ENCODE measurements at regions not wholly inside any gene's neighbourhood (a gene's known extent, or its start where the extent isn't known, plus 50 kb on each side); places are given as distances from the start of the nearest gene placed in this dataset.

DNA sequence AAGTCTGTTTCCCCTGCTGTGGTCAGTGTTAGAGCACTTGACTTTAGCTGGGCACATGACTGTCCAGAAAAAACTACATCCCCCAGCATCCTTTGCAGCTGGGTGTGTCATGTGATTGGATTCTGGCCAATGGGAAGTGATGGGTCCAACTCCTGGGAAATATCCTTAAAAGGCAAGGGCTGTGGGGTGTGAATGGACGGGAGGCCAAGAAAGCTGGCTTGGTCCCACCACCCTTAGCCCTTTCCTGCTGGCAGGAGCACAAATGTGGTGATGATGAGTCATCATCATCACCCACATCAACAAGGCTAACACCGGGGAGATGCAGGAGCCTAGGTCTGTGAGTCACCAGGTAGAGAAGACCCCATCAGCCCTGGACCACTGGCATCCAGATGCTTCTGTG is 341.7 kb downstream of the C16orf95 start:
- DNase-seq (ENCODE audit: low read depth, low spot score): no peak
- RAD21 ChIA-PET (ENCODE audit: unreplicated experiment): no interaction called here
- no peak overlapping the region for H3K4me2 ChIP-seq (ENCODE audit: control insufficient read depth, insufficient read depth)
- no peaks in the 10 kb centered on the region for H3K4me1 ChIP-seq (ENCODE audit: control insufficient read depth, insufficient read depth, low read length)
- no peaks in the 10 kb centered on the region for H4K20me1 ChIP-seq (ENCODE audit: control insufficient read depth, insufficient read depth)
- POLR2A ChIA-PET: no interaction called here
- H3K4me3 ChIP-seq: no peak overlapping the region
- H3K27ac ChIP-seq (ENCODE audit: control insufficient read depth, insufficient read depth): no peak overlapping the region
- H3K79me2 ChIP-seq (ENCODE audit: control insufficient read depth, insufficient read depth, low read length): no peaks in the 10 kb centered on the region
- CTCF ChIA-PET: no interaction called here
- no TSS peak for BruUV-seq (replicated peaks)
- SMC1A ChIA-PET (ENCODE audit: uncharacterized antibody, unreplicated experiment): no interaction called here
- intact Hi-C loops (cut with micrococcal nuclease; ENCODE audit: unreplicated experiment): no loop called here
- in situ Hi-C loops (cut with MboI): no loop called here
- no peaks in the 10 kb centered on the region for H3K9me3 ChIP-seq (replicated peaks; ENCODE audit: control insufficient read depth, insufficient read depth, low read length)
- FAIRE-seq: no peak
- no peak overlapping the region for H2AFZ ChIP-seq (ENCODE audit: control insufficient read depth, low read depth, low read length)
- no peaks in the 10 kb centered on the region for H3K27me3 ChIP-seq (replicated peaks in 1 of 2; ENCODE audit: control insufficient read depth in 2 of 2, insufficient read depth in 2 of 2, low read length in 1 of 2)
- 23% methylated on average over 2 of the region's 2 CpGs for WGBS (ENCODE audit: insufficient coverage, insufficient replicate concordance, low lambda C conversion rate, missing lambda C conversion rate)
- no peak overlapping the region for H3K9ac ChIP-seq (ENCODE audit: control insufficient read depth, insufficient read depth, low read length)
- no peak for ATAC-seq
- no peaks in the 10 kb centered on the region for H3K36me3 ChIP-seq (ENCODE audit: control insufficient read depth in 2 of 2, insufficient read depth in 2 of 2, low read length in 1 of 2)
- TF ChIP-seq JUND (IDR thresholded peaks at IDR 0.05; ENCODE audit: low read depth, low read length) (no peak), ZNF384 (IDR thresholded peaks at IDR 0.05; ENCODE audit: borderline replicate concordance, low read depth, low read length) (no peak), SP1 (IDR thresholded peaks at IDR 0.05; ENCODE audit: low read depth, low read length) (no peak), NFYB (IDR thresholded peaks at IDR 0.05; ENCODE audit: insufficient read depth, low read depth, low read length) (peak; percentile 92), PAX8 (IDR thresholded peaks at IDR 0.05) (no peak), CHD2 (IDR thresholded peaks at IDR 0.05; ENCODE audit: borderline replicate concordance, low read depth, low read length) (no peak), ESRRA (IDR thresholded peaks at IDR 0.05; ENCODE audit: low read length) (no peak), STAT3 (IDR thresholded peaks at IDR 0.05; ENCODE audit: low read depth, low read length) (no peak), STAT1 (conservative IDR thresholded peaks at IDR 0.05) (no peak), GATAD2B (conservative IDR thresholded peaks at IDR 0.05; ENCODE audit: low read depth) (no peak), SREBF1 (IDR thresholded peaks at IDR 0.05; ENCODE audit: low read length) (no peak), HDAC6 (IDR thresholded peaks at IDR 0.05; ENCODE audit: unreplicated experiment) (no peak), ZNF24 (IDR thresholded peaks at IDR 0.05) (no peak), MEF2B (IDR thresholded peaks at IDR 0.05; ENCODE audit: partially characterized antibody, poor library complexity, severe bottlenecking) (no peak), BMI1 (IDR thresholded peaks at IDR 0.05; ENCODE audit: borderline replicate concordance) (no peak), TAF1 (IDR thresholded peaks at IDR 0.05; ENCODE audit: borderline replicate concordance, low read depth, low read length) (no peak), HCFC1 (IDR thresholded peaks at IDR 0.05; ENCODE audit: low read length) (peak; percentile 55), TCF7 (IDR thresholded peaks at IDR 0.05; ENCODE audit: borderline replicate concordance) (no peak), MTA3 (IDR thresholded peaks at IDR 0.05; ENCODE audit: borderline replicate concordance, low read length) (no peak)
- TF ChIP-seq, protein P1, sequence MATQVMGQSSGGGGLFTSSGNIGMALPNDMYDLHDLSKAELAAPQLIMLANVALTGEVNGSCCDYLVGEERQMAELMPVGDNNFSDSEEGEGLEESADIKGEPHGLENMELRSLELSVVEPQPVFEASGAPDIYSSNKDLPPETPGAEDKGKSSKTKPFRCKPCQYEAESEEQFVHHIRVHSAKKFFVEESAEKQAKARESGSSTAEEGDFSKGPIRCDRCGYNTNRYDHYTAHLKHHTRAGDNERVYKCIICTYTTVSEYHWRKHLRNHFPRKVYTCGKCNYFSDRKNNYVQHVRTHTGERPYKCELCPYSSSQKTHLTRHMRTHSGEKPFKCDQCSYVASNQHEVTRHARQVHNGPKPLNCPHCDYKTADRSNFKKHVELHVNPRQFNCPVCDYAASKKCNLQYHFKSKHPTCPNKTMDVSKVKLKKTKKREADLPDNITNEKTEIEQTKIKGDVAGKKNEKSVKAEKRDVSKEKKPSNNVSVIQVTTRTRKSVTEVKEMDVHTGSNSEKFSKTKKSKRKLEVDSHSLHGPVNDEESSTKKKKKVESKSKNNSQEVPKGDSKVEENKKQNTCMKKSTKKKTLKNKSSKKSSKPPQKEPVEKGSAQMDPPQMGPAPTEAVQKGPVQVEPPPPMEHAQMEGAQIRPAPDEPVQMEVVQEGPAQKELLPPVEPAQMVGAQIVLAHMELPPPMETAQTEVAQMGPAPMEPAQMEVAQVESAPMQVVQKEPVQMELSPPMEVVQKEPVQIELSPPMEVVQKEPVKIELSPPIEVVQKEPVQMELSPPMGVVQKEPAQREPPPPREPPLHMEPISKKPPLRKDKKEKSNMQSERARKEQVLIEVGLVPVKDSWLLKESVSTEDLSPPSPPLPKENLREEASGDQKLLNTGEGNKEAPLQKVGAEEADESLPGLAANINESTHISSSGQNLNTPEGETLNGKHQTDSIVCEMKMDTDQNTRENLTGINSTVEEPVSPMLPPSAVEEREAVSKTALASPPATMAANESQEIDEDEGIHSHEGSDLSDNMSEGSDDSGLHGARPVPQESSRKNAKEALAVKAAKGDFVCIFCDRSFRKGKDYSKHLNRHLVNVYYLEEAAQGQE (IDR thresholded peaks at IDR 0.05; ENCODE audit: low read depth, low read length): no peak
- TF ChIP-seq, protein P2, sequence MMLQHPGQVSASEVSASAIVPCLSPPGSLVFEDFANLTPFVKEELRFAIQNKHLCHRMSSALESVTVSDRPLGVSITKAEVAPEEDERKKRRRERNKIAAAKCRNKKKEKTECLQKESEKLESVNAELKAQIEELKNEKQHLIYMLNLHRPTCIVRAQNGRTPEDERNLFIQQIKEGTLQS (IDR thresholded peaks at IDR 0.05; ENCODE audit: borderline replicate concordance, extremely low read depth, low read depth, low read length): peak; percentile 28; the same call in 1 of the 2 replicates
- TF ChIP-seq, protein P3, sequence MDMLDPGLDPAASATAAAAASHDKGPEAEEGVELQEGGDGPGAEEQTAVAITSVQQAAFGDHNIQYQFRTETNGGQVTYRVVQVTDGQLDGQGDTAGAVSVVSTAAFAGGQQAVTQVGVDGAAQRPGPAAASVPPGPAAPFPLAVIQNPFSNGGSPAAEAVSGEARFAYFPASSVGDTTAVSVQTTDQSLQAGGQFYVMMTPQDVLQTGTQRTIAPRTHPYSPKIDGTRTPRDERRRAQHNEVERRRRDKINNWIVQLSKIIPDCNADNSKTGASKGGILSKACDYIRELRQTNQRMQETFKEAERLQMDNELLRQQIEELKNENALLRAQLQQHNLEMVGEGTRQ (IDR thresholded peaks at IDR 0.05; ENCODE audit: borderline replicate concordance, low read depth, low read length): peak; percentile 22; the same call in 1 of the 2 replicates
